CD14-positive monocyte (primary cell): ENCODE measurements at regions not wholly inside any gene's neighbourhood (a gene's known extent, or its start where the extent isn't known, plus 50 kb on each side); places are given as distances from the start of the nearest gene placed in this dataset.

Source experiments
- DNase-seq, 3 donors: peaks; one replicate each; pipeline ENCODE4 v3.0.0-alpha.2; 2011 to 2022
- H2AFZ ChIP-seq: 2 replicates; pipeline ENCODE4 v1.6.0; 2012; ENCODE audit warnings: mild to moderate bottlenecking, low read depth, low read length, inconsistent platforms; ENCODE audit not compliant: insufficient read depth, poor library complexity, severe bottlenecking
- H3K27ac ChIP-seq, 2 donors: 1 replicate in 1 of 2; 2 replicates in 1 of 2; pipeline ENCODE4 v1.5.1; 2012 to 2013; ENCODE audit warnings: low read length in 2 of 2, control low read depth in 1 of 2, inconsistent platforms in 1 of 2, low read depth in 1 of 2, mild to moderate bottlenecking in 1 of 2
- H3K27me3 ChIP-seq, 2 donors: one replicate each; pipeline versions ENCODE4 v1.6.0 to v1.6.1; 2011 to 2013; ENCODE audit warnings: low read length in 2 of 2; ENCODE audit not compliant: control insufficient read depth in 2 of 2, insufficient read depth in 2 of 2
- H3K36me3 ChIP-seq, 2 donors: replicated peaks in 1 of 2; 1 replicate in 1 of 2; 2 replicates in 1 of 2; pipeline versions ENCODE4 v1.5.1 to v1.6.1; 2012 to 2013; ENCODE audit warnings: low read length in 2 of 2, control low read depth in 1 of 2, inconsistent platforms in 1 of 2, mild to moderate bottlenecking in 1 of 2; ENCODE audit not compliant: insufficient read depth in 2 of 2, control insufficient read depth in 1 of 2
- H3K4me1 ChIP-seq, 2 donors: 1 replicate in 1 of 2; 2 replicates in 1 of 2; pipeline versions ENCODE4 v1.5.1 to v1.6.1; 2012 to 2013; ENCODE audit warnings: low read length in 2 of 2, control low read depth in 1 of 2, inconsistent platforms in 1 of 2, mild to moderate bottlenecking in 1 of 2, moderate library complexity in 1 of 2; ENCODE audit not compliant: insufficient read depth in 2 of 2, control insufficient read depth in 1 of 2
- H3K4me2 ChIP-seq: replicated peaks from 2 replicates; pipeline ENCODE3; 2012; ENCODE audit warnings: low read length, moderate library complexity, mild to moderate bottlenecking; ENCODE audit not compliant: poor library complexity, severe bottlenecking; ENCODE audit errors: extremely low read depth
- H3K4me3 ChIP-seq, 3 experiments: fragments of 200-600 bp in 1 of 3; sonication (generic) in 1 of 3; replicated peaks in 1 of 3; 1 replicate in 2 of 3; 2 replicates in 1 of 3; pipeline ENCODE4 v1.5.1; 2011 to 2013; ENCODE audit warnings: low read length in 3 of 3, mild to moderate bottlenecking in 3 of 3, control low read depth in 2 of 3, low read depth in 2 of 3, inconsistent platforms in 1 of 3, moderate library complexity in 1 of 3
- H3K79me2 ChIP-seq: 2 replicates; pipeline ENCODE4 v1.6.0; 2012; ENCODE audit warnings: mild to moderate bottlenecking, control low read depth, inconsistent platforms, low read length, moderate library complexity; ENCODE audit not compliant: insufficient read depth
- H3K9ac ChIP-seq: 2 replicates; pipeline ENCODE4 v1.6.0; 2017; ENCODE audit warnings: low read length, mild to moderate bottlenecking; ENCODE audit not compliant: insufficient read depth, poor library complexity, severe bottlenecking
- H3K9me3 ChIP-seq, 2 donors: replicated peaks in 1 of 2; 1 replicate in 1 of 2; 2 replicates in 1 of 2; pipeline versions ENCODE4 v1.5.1 to v1.6.1; 2012 to 2013; ENCODE audit warnings: low read length in 2 of 2, control low read depth in 1 of 2; ENCODE audit not compliant: control insufficient read depth in 1 of 2, insufficient read depth in 1 of 2
- H4K20me1 ChIP-seq: 2 replicates; pipeline ENCODE4 v1.6.0; 2012; ENCODE audit warnings: mild to moderate bottlenecking, low read length, control low read depth, moderate library complexity; ENCODE audit not compliant: insufficient read depth
- H3K27ac Mint-ChIP-seq, 7 donors: one replicate each; pipeline ENCODE4 v1.8.0; 2020; ENCODE audit warnings: mild to moderate bottlenecking in 7 of 7, mixed read lengths in 7 of 7, moderate library complexity in 6 of 7, inconsistent platforms in 2 of 7
- H3K27me3 Mint-ChIP-seq, 3 donors: one replicate each; pipeline ENCODE4 v1.8.0; 2021 to 2022; ENCODE audit warnings: low read depth in 3 of 3, mild to moderate bottlenecking in 3 of 3, mixed read lengths in 3 of 3, moderate library complexity in 3 of 3, inconsistent platforms in 1 of 3
- H3K36me3 Mint-ChIP-seq, 2 donors: one replicate each; pipeline ENCODE4 v1.8.0; 2020; ENCODE audit warnings: mixed read lengths in 2 of 2, inconsistent platforms in 1 of 2, mild to moderate bottlenecking in 1 of 2
- H3K4me1 Mint-ChIP-seq: one replicate; pipeline ENCODE4 v1.8.0; 2020; ENCODE audit warnings: mild to moderate bottlenecking, mixed read lengths
- H3K4me3 Mint-ChIP-seq, 2 donors: one replicate each; pipeline ENCODE4 v1.8.0; 2020; ENCODE audit warnings: mild to moderate bottlenecking in 2 of 2, mixed read lengths in 2 of 2, moderate library complexity in 1 of 2
- H3K9me3 Mint-ChIP-seq, 7 donors: one replicate each; pipeline ENCODE4 v1.8.0; 2020 to 2022; ENCODE audit warnings: mixed read lengths in 7 of 7, mild to moderate bottlenecking in 6 of 7, moderate library complexity in 6 of 7, inconsistent platforms in 2 of 7
- WGBS: methylation state at CpG from one replicate; pipeline ENCODE4 v1.1.5; 2013; ENCODE audit warnings: missing lambda C conversion rate; ENCODE audit not compliant: insufficient coverage; 5-methylcytosine and 5-hydroxymethylcytosine counted together
- intact Hi-C, 2 donors: fragments of 100-400 bp; cut with micrococcal nuclease; formaldehyde crosslinking; loops; one replicate each; pipeline versions ENCODE4 v1.15.0 to v1.15.1; 2023
- TF ChIP-seq, protein P1 (sequence below): fragments of 200-600 bp; IDR thresholded peaks from one replicate; pipeline ENCODE4 v1.8.0; 2022; ENCODE audit warnings: antibody characterized with exemption, mild to moderate bottlenecking

DNA sequence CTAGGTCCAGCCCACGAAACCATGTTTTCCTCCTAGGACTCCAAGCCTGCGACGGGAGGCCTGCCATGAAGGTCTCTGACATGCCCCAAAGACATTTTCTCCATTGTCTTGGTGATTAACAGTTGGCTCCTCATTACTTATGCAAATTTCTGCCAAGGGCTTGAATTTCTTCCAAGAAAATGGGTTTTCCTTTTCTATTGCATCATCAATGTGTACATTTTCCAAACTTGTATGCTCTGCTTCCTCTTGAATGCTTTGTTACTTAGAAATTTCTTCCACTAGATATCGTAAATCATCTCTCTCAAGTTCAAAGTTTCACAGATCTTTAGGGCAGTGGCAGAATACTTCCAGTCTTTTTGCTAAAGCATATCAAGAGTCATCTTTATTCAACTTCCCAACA, 1792.7 kb upstream of the CDH9 start:
- Histone ChIP-seq H3K36me3 (no peaks in the 10 kb centered on the region), H3K9ac (no peak overlapping the region), H3K9me3 (peaks cover 7 to 8% of the 10 kb centered on the region in 2 donors), H2AFZ (no peak overlapping the region), H3K27ac (no peak overlapping the region), H3K4me2 (no peak overlapping the region), H4K20me1 (no peaks in the 10 kb centered on the region), H3K79me2 (no peaks in the 10 kb centered on the region), H3K4me1 (no peaks in the 10 kb centered on the region), H3K27me3 (no peaks in the 10 kb centered on the region), H3K4me3 (no peak overlapping the region)
- 100% methylated on average over 1 of the region's 4 CpGs for WGBS
- H3K4me3 Mint-ChIP-seq, result no peak overlapping the region
- no peak overlapping the region for H3K27ac Mint-ChIP-seq
- intact Hi-C loops, result no loop called here
- TF ChIP-seq, protein P1, sequence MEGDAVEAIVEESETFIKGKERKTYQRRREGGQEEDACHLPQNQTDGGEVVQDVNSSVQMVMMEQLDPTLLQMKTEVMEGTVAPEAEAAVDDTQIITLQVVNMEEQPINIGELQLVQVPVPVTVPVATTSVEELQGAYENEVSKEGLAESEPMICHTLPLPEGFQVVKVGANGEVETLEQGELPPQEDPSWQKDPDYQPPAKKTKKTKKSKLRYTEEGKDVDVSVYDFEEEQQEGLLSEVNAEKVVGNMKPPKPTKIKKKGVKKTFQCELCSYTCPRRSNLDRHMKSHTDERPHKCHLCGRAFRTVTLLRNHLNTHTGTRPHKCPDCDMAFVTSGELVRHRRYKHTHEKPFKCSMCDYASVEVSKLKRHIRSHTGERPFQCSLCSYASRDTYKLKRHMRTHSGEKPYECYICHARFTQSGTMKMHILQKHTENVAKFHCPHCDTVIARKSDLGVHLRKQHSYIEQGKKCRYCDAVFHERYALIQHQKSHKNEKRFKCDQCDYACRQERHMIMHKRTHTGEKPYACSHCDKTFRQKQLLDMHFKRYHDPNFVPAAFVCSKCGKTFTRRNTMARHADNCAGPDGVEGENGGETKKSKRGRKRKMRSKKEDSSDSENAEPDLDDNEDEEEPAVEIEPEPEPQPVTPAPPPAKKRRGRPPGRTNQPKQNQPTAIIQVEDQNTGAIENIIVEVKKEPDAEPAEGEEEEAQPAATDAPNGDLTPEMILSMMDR, result no peak
- no peaks in the 10 kb centered on the region for H3K4me1 Mint-ChIP-seq
- H3K9me3 Mint-ChIP-seq, result peaks cover 3 to 10% (median 5%) of the 10 kb centered on the region in 7 donors
- no peaks in the 10 kb centered on the region for H3K36me3 Mint-ChIP-seq
- no peaks in the 10 kb centered on the region for H3K27me3 Mint-ChIP-seq
- DNase-seq, result no peak

DNA sequence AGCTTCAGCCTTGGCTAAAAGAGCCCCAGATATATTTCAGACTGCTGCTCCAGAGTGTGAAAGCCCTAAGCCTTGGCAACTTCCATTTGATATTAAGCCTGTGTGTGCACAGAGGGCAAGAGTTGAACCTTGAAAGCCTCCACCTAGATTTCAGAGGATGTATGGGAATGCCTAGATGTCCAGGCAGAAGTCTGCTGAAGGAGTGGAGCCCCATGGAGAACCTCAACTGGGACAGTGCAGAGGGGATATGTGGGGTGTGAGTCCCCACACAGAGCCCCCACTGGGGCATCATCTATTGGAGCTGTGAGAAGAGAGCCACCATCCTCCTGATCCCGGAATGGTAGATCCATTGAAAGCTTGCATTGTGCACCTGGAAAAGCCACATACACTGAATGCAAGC, 1784.8 kb upstream of the CDH9 start:
- H3K27me3 ChIP-seq, result no peaks in the 10 kb centered on the region
- no peaks in the 10 kb centered on the region for H4K20me1 ChIP-seq
- H3K4me2 ChIP-seq, result no peak overlapping the region
- Mint-ChIP-seq H3K4me1 (no peaks in the 10 kb centered on the region), H3K9me3 (peaks cover 2 to 20% (median 7%) of the 10 kb centered on the region in 7 donors), H3K27me3 (no peaks in the 10 kb centered on the region), H3K4me3 (no peak overlapping the region), H3K27ac (peak overlapping the region in 1 of 7 donors; percentile 25), H3K36me3 (no peaks in the 10 kb centered on the region)
- H3K79me2 ChIP-seq, result no peaks in the 10 kb centered on the region
- WGBS, result 100% methylated on average over 1 of the region's 1 CpG
- no peaks in the 10 kb centered on the region for H3K4me1 ChIP-seq
- intact Hi-C loops, result no loop called here
- H3K4me3 ChIP-seq, result no peak overlapping the region
- H3K9me3 ChIP-seq, result peaks cover 0 to 9% of the 10 kb centered on the region in 2 donors
- no peak overlapping the region for H3K27ac ChIP-seq
- no peak overlapping the region for H2AFZ ChIP-seq
- TF ChIP-seq, protein P1, result no peak
- DNase-seq, result no peak
- H3K9ac ChIP-seq, result no peak overlapping the region
- H3K36me3 ChIP-seq, result no peaks in the 10 kb centered on the region
